Natural killer cell (primary cell): ENCODE measurements at regions not wholly inside any gene's neighbourhood (a gene's known extent, or its start where the extent isn't known, plus 50 kb on each side); places are given as distances from the start of the nearest gene placed in this dataset.

Experiments
- ATAC-seq, 3 donors: fragments of 150-1000 bp in 2 of 3; fragments of 200-7000 bp in 1 of 3; cut with Tn5 transposase; 1 replicate in 1 of 3; 2 replicates in 2 of 3; pipeline ENCODE4 v1.10.0; 2021; ENCODE audit warnings: mild to moderate bottlenecking in 2 of 3, moderate library complexity in 2 of 3
- DNase-seq, 2 donors: peaks; one replicate each; pipeline versions ENCODE4 v3.0.0 to v3.0.0-alpha.2; 2013 to 2021; ENCODE audit warnings: mixed read lengths in 1 of 2
- H3K27ac ChIP-seq: one replicate; pipeline ENCODE4 v1.5.1; 2013; ENCODE audit warnings: mild to moderate bottlenecking, low read length
- H3K27me3 ChIP-seq: one replicate; pipeline ENCODE4 v1.6.1; 2013; ENCODE audit warnings: low read length; ENCODE audit not compliant: control insufficient read depth, insufficient read depth
- H3K36me3 ChIP-seq: one replicate; pipeline ENCODE4 v1.6.1; 2013; ENCODE audit warnings: low read length; ENCODE audit not compliant: control insufficient read depth, insufficient read depth
- H3K4me1 ChIP-seq: one replicate; pipeline ENCODE4 v1.6.1; 2013; ENCODE audit warnings: low read length; ENCODE audit not compliant: control insufficient read depth, insufficient read depth
- H3K4me3 ChIP-seq: one replicate; pipeline ENCODE4 v1.5.1; 2013; ENCODE audit warnings: low read length
- H3K9me3 ChIP-seq: one replicate; pipeline ENCODE4 v1.6.1; 2013; ENCODE audit warnings: low read length; ENCODE audit not compliant: control insufficient read depth, insufficient read depth
- H3K27ac Mint-ChIP-seq, 2 donors: one replicate each; pipeline ENCODE4 v1.8.0; 2022; ENCODE audit warnings: mild to moderate bottlenecking in 2 of 2, mixed read lengths in 2 of 2, moderate library complexity in 1 of 2
- H3K27me3 Mint-ChIP-seq, 2 donors: one replicate each; pipeline ENCODE4 v1.8.0; 2022; ENCODE audit warnings: low read depth in 2 of 2, mixed read lengths in 2 of 2
- H3K36me3 Mint-ChIP-seq: one replicate; pipeline ENCODE4 v1.8.0; 2022; ENCODE audit warnings: mixed read lengths
- H3K4me1 Mint-ChIP-seq, 2 donors: one replicate each; pipeline ENCODE4 v1.8.0; 2022; ENCODE audit warnings: mixed read lengths in 2 of 2
- H3K4me3 Mint-ChIP-seq: one replicate; pipeline ENCODE4 v1.8.0; 2022; ENCODE audit warnings: mild to moderate bottlenecking, moderate library complexity, mixed read lengths
- H3K9me3 Mint-ChIP-seq, 2 donors: one replicate each; pipeline ENCODE4 v1.8.0; 2022; ENCODE audit warnings: mixed read lengths in 2 of 2
- CTCF ChIP-seq: fragments of 200-600 bp; IDR thresholded peaks from one replicate; pipeline ENCODE4 v1.8.0; 2022; ENCODE audit warnings: antibody characterized with exemption
- WGBS: methylation state at CpG from one replicate; pipeline ENCODE4 v1.1.7; 2013; ENCODE audit warnings: missing lambda C conversion rate; ENCODE audit not compliant: insufficient coverage; 5-methylcytosine and 5-hydroxymethylcytosine counted together
- intact Hi-C: fragments of 100-400 bp; cut with micrococcal nuclease; formaldehyde crosslinking; loops from one replicate; pipeline ENCODE4 v1.14.2; 2022

GRCh38 chr3:33993631-33994030, 195.2 kb downstream of the PDCD6IP start:
- no peak overlapping the region for H3K27ac Mint-ChIP-seq
- peaks cover 10% of the 10 kb centered on the region for H3K9me3 ChIP-seq
- H3K9me3 Mint-ChIP-seq, result peaks cover 3% of the 10 kb centered on the region in 2 donors
- H3K4me1 Mint-ChIP-seq, result no peaks in the 10 kb centered on the region
- H3K4me3 ChIP-seq, result no peak overlapping the region
- no peak for DNase-seq
- no peak for ATAC-seq
- intact Hi-C loops, result no loop called here
- no peak overlapping the region for H3K27ac ChIP-seq
- H3K4me1 ChIP-seq, result no peaks in the 10 kb centered on the region
- WGBS, result 100% methylated on average over 1 of the region's 1 CpG
- no peaks in the 10 kb centered on the region for H3K36me3 ChIP-seq
- H3K27me3 Mint-ChIP-seq, result no peaks in the 10 kb centered on the region
- TF ChIP-seq CTCF, result no peak
- no peak overlapping the region for H3K4me3 Mint-ChIP-seq
- H3K27me3 ChIP-seq, result no peaks in the 10 kb centered on the region
- no peaks in the 10 kb centered on the region for H3K36me3 Mint-ChIP-seq

DNA sequence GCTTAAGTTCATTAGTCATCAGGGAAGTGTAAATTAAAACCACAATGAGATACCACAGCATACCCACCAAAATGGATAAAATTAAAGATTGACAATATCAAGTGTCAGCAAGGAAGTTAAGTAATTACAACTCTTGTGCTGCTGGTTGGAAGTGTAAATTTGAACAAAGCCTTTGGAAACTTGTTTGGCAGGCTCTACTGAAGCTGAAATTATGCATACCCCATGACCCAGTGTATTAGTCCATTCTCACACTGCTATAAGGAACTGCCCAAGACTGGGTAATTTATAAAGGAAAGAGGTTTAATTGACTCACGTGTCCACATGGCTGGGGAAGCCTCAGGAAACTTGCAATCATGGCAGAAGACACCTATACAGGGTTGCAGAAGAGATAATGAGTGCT, 196.1 kb downstream of the PDCD6IP start:
- H3K27me3 Mint-ChIP-seq, result no peaks in the 10 kb centered on the region
- H3K4me3 Mint-ChIP-seq, result no peak overlapping the region
- DNase-seq, result no peak
- H3K27ac ChIP-seq, result no peak overlapping the region
- H3K36me3 ChIP-seq, result no peaks in the 10 kb centered on the region
- peaks cover 10% of the 10 kb centered on the region for H3K9me3 ChIP-seq
- no peaks in the 10 kb centered on the region for H3K4me1 ChIP-seq
- no peak for TF ChIP-seq CTCF
- H3K27ac Mint-ChIP-seq, result no peak overlapping the region
- H3K27me3 ChIP-seq, result no peaks in the 10 kb centered on the region
- H3K4me1 Mint-ChIP-seq, result no peaks in the 10 kb centered on the region
- no peak overlapping the region for H3K4me3 ChIP-seq
- no peak for ATAC-seq
- no peaks in the 10 kb centered on the region for H3K36me3 Mint-ChIP-seq
- intact Hi-C loops, result no loop called here
- peaks cover 3% of the 10 kb centered on the region in 2 donors for H3K9me3 Mint-ChIP-seq
- 0% methylated on average over 1 of the region's 1 CpG for WGBS

DNA sequence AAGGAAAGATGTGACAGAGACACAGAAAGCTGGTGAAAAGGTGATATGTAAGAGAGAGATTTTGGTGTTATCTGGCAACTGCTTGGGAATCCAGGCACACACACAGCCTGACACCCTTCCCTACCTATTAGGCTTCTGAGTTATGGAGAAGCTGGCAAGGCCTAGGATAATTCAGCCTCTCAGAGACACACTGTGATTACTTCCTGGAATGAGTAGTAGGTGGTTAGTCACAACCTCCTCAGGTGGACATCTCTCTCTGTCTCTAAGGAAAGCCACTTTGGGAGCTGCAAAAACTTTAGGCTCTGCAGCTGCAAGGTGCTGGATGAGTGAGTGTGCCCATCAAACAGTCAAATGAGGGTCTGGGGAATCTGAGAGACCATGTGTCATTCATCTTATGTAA, 201.9 kb downstream of the PDCD6IP start:
- TF ChIP-seq CTCF, result no peak
- no peak for ATAC-seq
- no peaks in the 10 kb centered on the region for H3K4me1 ChIP-seq
- intact Hi-C loops, result no loop called here
- Mint-ChIP-seq H3K36me3 (no peaks in the 10 kb centered on the region), H3K27me3 (no peaks in the 10 kb centered on the region), H3K27ac (no peak overlapping the region), H3K4me1 (no peaks in the 10 kb centered on the region), H3K9me3 (peaks cover 3% of the 10 kb centered on the region in 2 donors), H3K4me3 (no peak overlapping the region)
- peaks cover 6% of the 10 kb centered on the region for H3K9me3 ChIP-seq
- H3K4me3 ChIP-seq, result no peak overlapping the region
- H3K27me3 ChIP-seq, result no peaks in the 10 kb centered on the region
- no peaks in the 10 kb centered on the region for H3K36me3 ChIP-seq
- no peak for DNase-seq
- no peak overlapping the region for H3K27ac ChIP-seq

DNA sequence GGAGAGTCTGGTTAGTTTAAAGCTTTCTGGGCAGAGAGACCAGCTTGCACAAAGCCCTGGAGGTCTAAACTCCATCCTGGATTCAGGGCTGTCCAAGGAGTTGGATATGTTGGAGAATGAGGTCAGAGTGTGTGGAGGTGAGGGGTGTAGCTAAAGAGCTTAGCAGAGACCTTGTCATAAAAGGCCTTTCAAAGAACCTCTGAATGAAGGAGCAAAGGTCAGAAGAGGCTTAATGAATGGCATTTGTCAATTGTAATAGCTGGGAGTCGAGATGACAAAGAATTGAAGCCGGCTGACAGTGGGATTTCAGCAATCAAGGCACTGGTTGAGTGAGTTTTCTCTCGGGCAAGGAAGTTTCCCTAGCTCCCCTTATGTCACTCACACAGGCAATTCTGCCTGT, 202.6 kb downstream of the PDCD6IP start:
- no peak for TF ChIP-seq CTCF
- WGBS, result 81% methylated on average over 3 of the region's 3 CpGs
- Histone ChIP-seq H3K4me1 (no peaks in the 10 kb centered on the region), H3K27me3 (no peaks in the 10 kb centered on the region), H3K9me3 (no peaks in the 10 kb centered on the region), H3K36me3 (no peaks in the 10 kb centered on the region), H3K4me3 (no peak overlapping the region), H3K27ac (no peak overlapping the region)
- Mint-ChIP-seq H3K27ac (no peak overlapping the region), H3K9me3 (peaks cover 3% of the 10 kb centered on the region in 2 donors), H3K4me3 (no peak overlapping the region), H3K36me3 (no peaks in the 10 kb centered on the region), H3K27me3 (no peaks in the 10 kb centered on the region), H3K4me1 (no peaks in the 10 kb centered on the region)
- no peak for DNase-seq
- intact Hi-C loops, result no loop called here
- no peak for ATAC-seq
